ENCODE measurements at regions not wholly inside any gene's neighbourhood (a gene's known extent, or its start where the extent isn't known, plus 50 kb on each side); places are given as distances from the start of the nearest gene placed in this dataset.

DNA sequence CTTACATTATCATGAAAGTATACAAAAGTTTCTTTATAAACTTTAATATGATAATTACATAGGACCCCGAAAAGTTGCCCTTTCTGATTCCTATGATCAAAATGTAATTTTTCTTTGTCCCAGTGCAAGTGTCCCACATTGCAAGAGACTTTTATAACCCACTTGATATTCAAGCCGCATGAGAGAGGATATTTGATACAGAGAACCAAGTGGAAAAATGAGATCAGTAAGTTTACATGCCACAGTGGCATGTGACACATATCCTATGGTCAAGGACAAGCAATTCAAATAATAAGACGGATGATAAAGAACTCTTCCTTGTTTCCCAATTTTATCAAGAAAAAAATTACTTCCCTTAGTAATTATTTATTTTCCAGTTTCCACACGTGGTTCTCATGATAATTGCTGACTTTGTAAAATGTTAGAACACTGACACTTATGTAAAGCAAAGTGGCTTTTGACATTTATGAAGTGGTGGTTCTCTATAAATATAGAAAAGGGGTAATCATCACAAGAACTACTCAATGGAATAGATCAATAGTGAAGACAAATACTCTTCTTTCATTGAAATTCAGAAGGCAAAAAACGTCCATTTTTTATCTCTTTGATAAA, 273.7 kb upstream of the NOCT start:
- Histone ChIP-seq H3K4me1 (ENCODE audit: insufficient read depth) (no peaks in the 10 kb centered on the region), H3K4me3 (ENCODE audit: low read depth, low read length) (no peak overlapping the region)
- 65% methylated on average over 5 of the region's 5 CpGs for WGBS

DNA sequence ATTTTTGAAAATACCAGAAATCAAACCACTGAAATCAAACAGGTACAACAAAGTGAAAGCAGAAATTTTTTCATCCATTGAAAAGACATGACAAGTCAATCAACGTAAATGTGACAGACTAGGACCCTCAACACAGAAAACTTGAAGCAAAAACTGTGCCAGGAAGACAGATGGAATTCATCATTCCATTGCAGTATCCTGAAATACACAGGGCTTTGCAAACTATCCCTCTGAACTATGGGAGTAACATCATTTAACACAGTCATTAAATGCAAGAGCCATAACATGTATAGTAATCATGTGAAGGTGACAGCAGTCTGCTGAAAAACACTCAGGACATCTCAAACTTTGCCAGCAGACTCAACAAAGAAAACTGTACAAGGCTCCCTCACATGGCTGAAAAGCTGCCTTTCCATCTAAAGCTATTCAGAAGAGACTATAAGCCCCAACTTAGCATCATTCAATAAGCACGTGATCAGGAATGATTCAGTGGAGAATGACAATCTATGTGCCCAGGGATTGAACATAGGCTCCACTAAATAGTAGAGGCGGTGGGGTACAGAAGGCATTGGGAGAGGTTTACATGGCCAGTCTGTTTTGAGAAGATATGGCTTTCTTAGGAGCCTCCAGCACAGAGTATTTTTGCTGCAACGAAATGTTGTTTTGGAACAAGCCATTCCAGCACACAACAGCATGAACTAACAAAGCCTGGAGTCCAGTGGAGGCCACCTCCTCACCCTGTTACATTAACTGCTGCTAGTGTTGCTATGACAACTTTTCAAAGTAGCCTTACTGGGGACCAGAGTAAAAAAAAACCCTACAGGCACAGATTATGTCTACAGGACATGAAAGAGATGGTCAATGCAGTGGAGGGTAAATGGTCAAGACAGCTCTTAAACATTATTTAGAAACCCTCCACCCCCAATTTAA, 274.5 kb upstream of the NOCT start:
- Histone ChIP-seq H3K36me3 (ENCODE audit: insufficient read depth) (no peaks in the 10 kb centered on the region), H3K4me1 (ENCODE audit: insufficient read depth) (no peaks in the 10 kb centered on the region), H3K27ac (ENCODE audit: low read depth) (no peak overlapping the region), H3K4me3 (ENCODE audit: low read depth, low read length) (no peak overlapping the region)
- no peak for DNase-seq (ENCODE audit: extremely low spot score)
- WGBS: 74% methylated on average over 4 of the region's 4 CpGs

More for the DNA sequence above, 273.7 kb upstream of the NOCT start:
- Histone ChIP-seq H3K36me3 (ENCODE audit: insufficient read depth) (no peaks in the 10 kb centered on the region), H3K27ac (ENCODE audit: low read depth) (no peak overlapping the region)
- DNase-seq (ENCODE audit: extremely low spot score): no peak

DNA sequence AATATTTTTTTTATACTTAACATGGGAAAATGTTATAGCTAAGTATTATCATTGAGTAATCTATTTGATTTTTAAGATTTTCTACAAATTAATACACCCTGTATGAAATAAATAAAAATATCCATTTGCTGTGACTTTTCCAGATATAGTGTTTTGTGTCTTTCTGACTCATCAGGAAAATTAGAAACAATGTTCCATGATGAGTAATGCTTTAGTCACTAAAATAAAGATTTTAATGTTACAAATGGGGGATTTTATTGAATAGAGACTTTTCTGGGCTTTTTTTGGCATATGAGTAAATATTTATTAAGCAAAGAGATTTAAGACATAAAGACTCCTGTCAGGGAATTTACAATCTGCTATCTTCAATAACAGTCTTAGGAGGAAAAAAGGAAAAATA, 279.2 kb upstream of the NOCT start:
- no peak overlapping the region for H3K4me3 ChIP-seq (ENCODE audit: low read depth, low read length)
- no peaks in the 10 kb centered on the region for H3K36me3 ChIP-seq (ENCODE audit: insufficient read depth)
- H3K27ac ChIP-seq (ENCODE audit: low read depth): no peak overlapping the region
- no peak for DNase-seq (ENCODE audit: extremely low spot score)
- H3K4me1 ChIP-seq (ENCODE audit: insufficient read depth): no peaks in the 10 kb centered on the region

DNA sequence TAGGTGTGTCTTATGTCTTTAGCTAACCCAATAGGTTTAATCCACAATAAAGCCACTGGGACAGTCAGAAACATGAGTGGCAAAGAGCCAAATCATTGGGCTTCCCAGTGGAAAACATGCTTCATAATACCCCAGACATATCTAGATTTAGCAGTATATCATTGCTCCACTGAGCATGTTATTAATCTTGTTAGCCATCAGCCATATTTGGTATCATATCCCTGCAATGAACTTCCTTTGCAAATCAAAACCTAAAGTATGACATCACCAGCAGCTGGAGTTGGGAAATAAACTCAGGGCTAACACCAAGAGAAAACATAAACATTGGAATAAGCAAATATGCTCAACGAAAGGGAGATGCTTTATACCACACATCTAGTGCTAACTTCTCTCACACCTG, 280.8 kb upstream of the NOCT start:
- H3K4me3 ChIP-seq (ENCODE audit: low read depth, low read length): no peak overlapping the region
- no peaks in the 10 kb centered on the region for H3K4me1 ChIP-seq (ENCODE audit: insufficient read depth)
- 24% methylated on average over 1 of the region's 1 CpG for WGBS
- no peak overlapping the region for H3K27ac ChIP-seq (ENCODE audit: low read depth)
- no peaks in the 10 kb centered on the region for H3K36me3 ChIP-seq (ENCODE audit: insufficient read depth)
- DNase-seq (ENCODE audit: extremely low spot score): no peak

DNA sequence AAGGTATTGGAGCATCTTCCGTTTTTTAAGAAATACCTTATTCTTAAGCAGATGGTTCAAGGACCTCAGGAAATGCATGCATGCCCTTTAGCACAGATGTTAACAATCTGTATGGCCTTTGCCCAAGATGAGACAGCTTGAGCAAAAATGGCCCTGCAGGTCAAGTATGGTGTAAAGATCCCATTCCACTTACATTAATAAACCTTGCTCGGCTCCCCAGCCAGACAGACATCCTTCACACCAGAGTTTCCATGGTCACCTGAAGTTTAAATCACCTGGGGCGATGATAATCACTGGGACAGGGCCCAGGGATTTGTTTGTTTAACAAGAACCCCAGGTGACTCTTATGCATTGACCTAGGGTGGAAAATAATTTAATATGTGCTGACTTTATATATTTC, 287.0 kb upstream of the NOCT start:
- Histone ChIP-seq H3K36me3 (ENCODE audit: insufficient read depth) (no peaks in the 10 kb centered on the region), H3K27ac (ENCODE audit: low read depth) (no peak overlapping the region), H3K4me1 (ENCODE audit: insufficient read depth) (no peaks in the 10 kb centered on the region), H3K4me3 (ENCODE audit: low read depth, low read length) (no peak overlapping the region)
- WGBS: 90% methylated on average over 3 of the region's 3 CpGs
- DNase-seq (ENCODE audit: extremely low spot score): no peak

DNA sequence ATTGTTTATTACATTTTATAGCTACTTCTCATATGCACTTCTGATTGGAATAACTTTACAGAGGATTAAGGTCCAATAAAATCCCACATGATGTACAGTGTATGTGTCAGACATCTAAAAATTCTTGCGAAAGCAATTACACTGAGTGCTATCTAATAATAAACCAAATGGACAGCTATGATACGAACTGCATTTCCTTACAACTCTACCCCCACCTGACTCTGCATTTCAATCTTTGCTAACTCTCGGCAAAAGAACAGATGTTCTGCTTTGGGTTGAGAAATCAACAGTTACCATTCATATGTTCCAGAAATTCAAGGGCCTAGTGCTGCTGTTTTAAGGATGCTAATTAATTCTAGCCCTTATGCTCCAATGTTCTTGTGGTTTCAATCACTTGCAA, 287.9 kb upstream of the NOCT start:
- no peak overlapping the region for H3K4me3 ChIP-seq (ENCODE audit: low read depth, low read length)
- WGBS: 73% methylated on average over 3 of the region's 3 CpGs
- DNase-seq (ENCODE audit: extremely low spot score): no peak

DNA sequence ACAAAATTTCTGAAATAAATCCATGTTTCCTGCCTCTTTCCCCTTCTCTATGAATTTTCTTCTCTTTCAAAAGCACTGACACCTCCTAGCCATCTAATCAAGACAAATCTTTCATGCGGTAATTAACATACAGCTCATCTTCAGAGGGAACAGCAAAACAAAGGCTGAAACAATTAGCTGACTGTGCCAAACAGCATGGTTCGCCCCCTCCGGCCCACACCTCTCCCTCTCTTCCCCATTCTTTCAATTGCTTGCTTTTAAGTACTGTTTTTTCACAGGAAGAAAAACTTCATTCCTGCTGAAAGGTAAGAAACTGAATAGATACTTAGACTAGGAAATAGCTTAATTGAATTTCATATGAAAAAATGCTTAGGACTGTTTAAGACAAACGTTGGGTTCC, 291.1 kb upstream of the NOCT start:
- Histone ChIP-seq H3K4me3 (ENCODE audit: low read depth, low read length) (no peak overlapping the region), H3K27ac (ENCODE audit: low read depth) (no peak overlapping the region), H3K4me1 (ENCODE audit: insufficient read depth) (no peaks in the 10 kb centered on the region), H3K36me3 (ENCODE audit: insufficient read depth) (no peaks in the 10 kb centered on the region)
- no peak for DNase-seq (ENCODE audit: extremely low spot score)
- 88% methylated on average over 4 of the region's 4 CpGs for WGBS

More for the DNA sequence above, 287.9 kb upstream of the NOCT start:
- Histone ChIP-seq H3K36me3 (ENCODE audit: insufficient read depth) (no peaks in the 10 kb centered on the region), H3K27ac (ENCODE audit: low read depth) (no peak overlapping the region), H3K4me1 (ENCODE audit: insufficient read depth) (no peaks in the 10 kb centered on the region)

DNA sequence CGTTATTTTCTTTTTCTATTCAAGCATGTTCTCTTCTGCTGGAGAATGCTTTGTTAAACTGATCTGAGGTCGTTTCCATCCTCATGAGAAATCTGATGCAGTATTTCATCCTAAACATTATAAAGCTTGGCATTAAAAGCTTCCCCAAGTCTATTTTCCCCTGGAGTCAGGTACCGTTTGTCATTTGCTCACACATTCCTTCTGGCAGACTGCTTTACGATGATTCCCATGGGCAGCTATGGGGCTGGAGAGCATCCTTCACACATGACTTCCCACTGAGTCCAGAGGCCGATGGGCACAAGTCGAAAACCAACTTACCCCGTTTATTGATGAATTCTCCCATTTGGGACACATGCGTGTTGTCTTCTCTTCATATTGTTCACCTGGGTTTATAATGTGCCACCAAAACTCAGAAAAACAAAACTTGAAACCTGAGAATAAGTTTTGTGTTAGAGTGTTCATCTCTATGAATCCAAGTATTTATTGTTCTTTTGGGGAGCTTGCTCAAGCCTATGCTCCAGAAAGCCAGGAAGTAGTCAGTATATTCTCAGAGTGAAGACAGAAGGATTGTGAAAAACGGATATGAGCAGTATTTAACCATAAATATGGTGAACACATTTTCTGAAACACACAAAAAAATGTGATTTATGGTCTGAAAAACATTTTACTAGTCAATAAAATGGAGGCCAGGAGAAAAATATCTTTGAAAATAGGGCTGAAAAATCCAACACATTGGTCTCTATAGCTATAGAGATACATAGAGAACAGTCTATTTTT, 298.8 kb upstream of the NOCT start:
- 75% methylated on average over 9 of the region's 9 CpGs for WGBS
- no peak overlapping the region for H3K4me3 ChIP-seq (ENCODE audit: low read depth, low read length)
- H3K4me1 ChIP-seq (ENCODE audit: insufficient read depth): no peaks in the 10 kb centered on the region
- H3K27ac ChIP-seq (ENCODE audit: low read depth): no peak overlapping the region
- no peaks in the 10 kb centered on the region for H3K36me3 ChIP-seq (ENCODE audit: insufficient read depth)
- DNase-seq (ENCODE audit: extremely low spot score): no peak

DNA sequence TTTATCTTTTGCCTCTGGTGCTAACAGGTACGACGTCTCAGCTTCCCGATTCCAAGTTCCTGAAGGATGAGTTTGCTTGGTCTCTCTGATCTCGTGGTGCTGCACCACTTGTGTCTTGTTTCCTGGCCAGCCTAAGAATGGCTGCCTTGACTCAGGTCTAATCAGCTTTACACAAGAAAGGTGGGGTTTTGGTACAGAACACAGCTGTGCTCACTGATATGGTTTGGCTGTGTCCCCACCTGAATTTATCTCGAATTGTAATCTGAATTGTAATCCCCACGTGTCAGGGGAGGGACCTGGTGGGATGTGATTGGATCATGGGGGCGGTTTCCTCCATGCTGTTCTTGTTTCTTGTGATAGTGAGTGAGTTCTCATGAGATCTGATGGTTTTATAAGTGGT, 305.3 kb upstream of the NOCT start:
- Histone ChIP-seq H3K4me3 (ENCODE audit: low read depth, low read length) (no peak overlapping the region), H3K27ac (ENCODE audit: low read depth) (no peak overlapping the region), H3K4me1 (ENCODE audit: insufficient read depth) (no peaks in the 10 kb centered on the region), H3K36me3 (ENCODE audit: insufficient read depth) (no peaks in the 10 kb centered on the region)
- 87% methylated on average over 7 of the region's 7 CpGs for WGBS
- DNase-seq (ENCODE audit: extremely low spot score): no peak

DNA sequence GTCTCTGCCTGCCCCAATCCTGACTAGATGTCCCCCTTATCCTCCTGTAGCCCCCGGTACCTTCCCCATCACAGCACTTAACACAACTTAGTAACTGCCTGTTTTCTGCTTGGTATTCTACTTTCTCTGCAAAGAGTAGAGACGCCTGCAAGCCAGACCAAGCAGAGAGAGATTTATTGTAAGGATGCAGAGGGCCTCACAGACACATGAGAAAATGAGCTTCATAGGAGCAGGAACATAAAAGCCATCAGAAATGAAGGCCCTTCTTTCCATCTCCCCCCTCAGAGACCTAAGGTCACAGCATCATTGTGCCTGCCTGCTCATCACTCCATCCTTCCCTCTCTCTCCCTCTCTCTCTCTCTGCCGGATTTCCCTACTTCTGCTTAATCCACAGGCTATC, 305.7 kb upstream of the NOCT start:
- WGBS: 92% methylated on average over 3 of the region's 3 CpGs
- H3K4me1 ChIP-seq (ENCODE audit: insufficient read depth): no peaks in the 10 kb centered on the region
- no peaks in the 10 kb centered on the region for H3K36me3 ChIP-seq (ENCODE audit: insufficient read depth)
- H3K27ac ChIP-seq (ENCODE audit: low read depth): no peak overlapping the region
- H3K4me3 ChIP-seq (ENCODE audit: low read depth, low read length): no peak overlapping the region
- DNase-seq (ENCODE audit: extremely low spot score): no peak

DNA sequence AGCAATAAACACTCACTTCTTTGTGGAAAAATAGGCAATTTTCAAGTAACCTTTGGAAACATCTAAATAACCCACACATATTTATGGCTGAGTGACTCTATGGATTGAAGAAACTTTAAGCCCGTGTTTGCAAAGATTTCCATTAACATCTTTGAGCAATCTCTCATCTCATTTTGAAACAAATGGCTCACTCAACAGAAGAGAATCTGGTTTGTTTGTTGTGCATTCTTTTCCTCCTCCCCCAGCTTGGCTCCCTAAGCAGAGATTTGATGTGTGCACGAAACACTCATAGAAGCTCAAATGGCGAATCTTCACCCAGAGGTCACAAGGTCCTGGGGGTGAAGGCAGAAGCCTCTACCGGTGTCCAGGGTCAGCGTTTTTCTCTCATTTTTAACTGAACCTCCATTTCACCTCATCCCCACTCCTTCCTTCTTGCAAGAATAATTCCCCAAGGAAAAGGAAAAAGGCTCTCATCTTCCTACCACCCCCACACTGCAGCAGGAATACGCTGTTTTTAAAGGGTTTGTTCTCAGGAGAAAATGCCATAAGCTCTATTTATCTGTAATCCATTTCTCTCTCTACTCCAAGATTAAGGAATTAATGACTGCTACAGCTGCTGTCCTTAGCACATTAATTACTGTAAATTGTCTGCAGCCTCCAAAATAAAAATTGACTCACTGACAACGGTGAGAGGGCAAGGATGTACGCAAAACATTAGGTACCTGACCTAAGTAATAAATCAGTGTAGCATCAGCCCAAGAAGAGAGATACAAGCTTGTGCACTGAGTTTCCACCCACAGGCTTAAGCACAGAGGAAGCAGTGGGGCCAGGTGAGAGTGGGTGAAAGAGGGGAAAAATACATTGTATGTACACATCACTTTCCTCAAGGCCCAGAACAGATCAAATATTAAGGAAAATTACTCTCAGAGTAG, 307.6 kb upstream of the NOCT start:
- Histone ChIP-seq H3K36me3 (ENCODE audit: insufficient read depth) (no peaks in the 10 kb centered on the region), H3K4me1 (ENCODE audit: insufficient read depth) (no peaks in the 10 kb centered on the region), H3K4me3 (ENCODE audit: low read depth, low read length) (no peak overlapping the region), H3K27ac (ENCODE audit: low read depth) (no peak overlapping the region)
- no peak for DNase-seq (ENCODE audit: extremely low spot score)
- WGBS: 70% methylated on average over 8 of the region's 8 CpGs

DNA sequence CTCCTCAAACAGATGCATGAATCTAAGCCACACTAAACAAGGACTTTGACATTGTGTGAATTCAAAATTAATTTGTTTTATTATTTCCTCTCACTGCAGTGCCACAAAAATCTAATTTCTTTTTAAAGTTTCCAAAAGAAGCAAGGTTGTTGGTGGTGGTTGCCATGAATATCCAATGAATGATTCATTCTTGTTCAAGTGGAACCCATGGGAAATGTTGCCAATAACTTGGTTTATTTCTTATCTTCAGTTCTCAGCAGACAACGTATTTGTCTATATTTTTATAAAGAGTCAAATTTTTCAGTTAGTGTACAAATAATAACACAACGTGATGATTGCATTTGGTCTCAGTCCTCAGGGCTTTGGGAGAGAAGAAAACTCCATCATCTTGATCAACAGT, 309.4 kb upstream of the NOCT start:
- no peak for DNase-seq (ENCODE audit: extremely low spot score)
- 65% methylated on average over 2 of the region's 2 CpGs for WGBS
- H3K4me3 ChIP-seq (ENCODE audit: low read depth, low read length): no peak overlapping the region
- H3K36me3 ChIP-seq (ENCODE audit: insufficient read depth): no peaks in the 10 kb centered on the region
- no peaks in the 10 kb centered on the region for H3K4me1 ChIP-seq (ENCODE audit: insufficient read depth)
- no peak overlapping the region for H3K27ac ChIP-seq (ENCODE audit: low read depth)

DNA sequence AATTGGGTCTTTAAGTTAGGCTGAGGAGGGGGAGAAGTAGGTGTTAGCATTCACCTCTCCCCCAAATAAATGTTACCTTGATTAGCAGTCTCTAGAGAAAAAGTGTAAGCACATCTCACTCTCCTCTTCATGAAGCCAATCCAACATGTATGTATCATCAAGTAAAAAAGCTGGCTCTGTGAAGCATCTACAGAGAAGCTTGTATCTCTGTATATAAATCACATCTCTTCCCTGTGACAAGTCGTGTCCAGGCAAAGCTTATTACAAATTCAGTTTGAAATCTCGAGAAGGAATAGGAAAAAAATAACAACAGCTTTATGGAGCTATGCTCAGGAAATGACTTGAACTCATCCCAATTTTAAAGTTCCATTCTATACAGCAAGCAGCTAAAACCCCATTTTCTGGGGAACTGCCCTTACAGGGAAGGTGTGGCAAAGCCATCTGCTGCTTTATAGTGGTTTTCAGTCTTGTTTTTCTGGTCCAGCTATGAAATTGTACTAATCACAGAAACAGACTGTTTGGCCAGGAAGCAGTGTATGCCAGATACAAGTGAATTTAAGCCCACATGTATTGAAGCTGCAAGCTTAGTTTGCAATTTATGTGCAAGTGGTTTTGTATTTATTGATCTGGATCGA, 313.3 kb upstream of the NOCT start:
- WGBS: 26% methylated on average over 3 of the region's 3 CpGs

More for the DNA sequence above, 313.3 kb upstream of the NOCT start:
- DNase-seq (ENCODE audit: extremely low spot score): no peak
- H3K4me1 ChIP-seq (ENCODE audit: insufficient read depth): no peaks in the 10 kb centered on the region
- no peak overlapping the region for H3K4me3 ChIP-seq (ENCODE audit: low read depth, low read length)
- no peaks in the 10 kb centered on the region for H3K36me3 ChIP-seq (ENCODE audit: insufficient read depth)
- H3K27ac ChIP-seq (ENCODE audit: low read depth): no peak overlapping the region
